GOT3 (cell line): ENCODE measurements at regions not wholly inside any gene's neighbourhood (a gene's known extent, or its start where the extent isn't known, plus 50 kb on each side); places are given as distances from the start of the nearest gene placed in this dataset.
"Not testable (repeated sequence)": the region's sequence is repeated elsewhere in the genome, so short reads cannot be mapped to it uniquely, and the experiment has no call there.

Experiments
- DNase-seq: peaks from one replicate; lab custom pipeline; 2025; ENCODE audit warnings: mixed read lengths; lab: John Stamatoyannopoulos, UW

- no peak for DNase-seq
Observed at GRCh38 chr5:118552146-118552545, 436.2 kb downstream of the DTWD2 start.

GRCh38 chr5:118551716-118552115 lies 436.6 kb downstream of the DTWD2 start:
- no peak for DNase-seq

GRCh38 chr5:118551031-118551430 lies 437.3 kb downstream of the DTWD2 start:
- no peak for DNase-seq

- DNase-seq: no peak
Observed at GRCh38 chr5:118548761-118549720, 439.3 kb downstream of the DTWD2 start.

GRCh38 chr5:118545470-118545869 lies 442.9 kb downstream of the DTWD2 start:
- no peak for DNase-seq

- no peak for DNase-seq
Observed at GRCh38 chr5:118544887-118545449, 443.4 kb downstream of the DTWD2 start.

GRCh38 chr5:118533923-118534322 lies 454.4 kb downstream of the DTWD2 start:
- DNase-seq: no peak

- no peak for DNase-seq
Observed at GRCh38 chr5:118533156-118533555, 455.2 kb downstream of the DTWD2 start.

- no peak for DNase-seq
Observed at GRCh38 chr5:118531276-118531675, 457.1 kb downstream of the DTWD2 start.

- no peak for DNase-seq
Observed at GRCh38 chr5:118529361-118530144, 458.8 kb downstream of the DTWD2 start.

- DNase-seq: no peak
Observed at GRCh38 chr5:118522626-118523025, 465.7 kb downstream of the DTWD2 start.

GRCh38 chr5:118520771-118521415 lies 467.5 kb downstream of the DTWD2 start:
- DNase-seq: no peak

- DNase-seq: no peak
Observed at GRCh38 chr5:118519466-118519865, 468.9 kb downstream of the DTWD2 start.

GRCh38 chr5:118518720-118519119 lies 469.6 kb downstream of the DTWD2 start:
- DNase-seq: no peak

- no peak for DNase-seq
Observed at GRCh38 chr5:118511846-118512245, 476.5 kb downstream of the DTWD2 start.

- DNase-seq: no peak
Observed at GRCh38 chr5:118506217-118506852, 482.0 kb downstream of the DTWD2 start.

- not testable (repeated sequence) for DNase-seq
Observed at GRCh38 chr5:118502232-118502631, 486.1 kb downstream of the DTWD2 start.

GRCh38 chr5:118491351-118491750 lies 497.0 kb downstream of the DTWD2 start:
- DNase-seq: no peak

- DNase-seq: no peak
Observed at GRCh38 chr5:118486647-118487225, 501.6 kb downstream of the DTWD2 start.

GRCh38 chr5:118479285-118479684 lies 509.1 kb downstream of the DTWD2 start:
- DNase-seq: no peak

GRCh38 chr5:118478852-118479251 lies 509.5 kb downstream of the DTWD2 start:
- DNase-seq: no peak
